Bronchial epithelial cell (primary cell): ENCODE measurements at regions not wholly inside any gene's neighbourhood (a gene's known extent, or its start where the extent isn't known, plus 50 kb on each side); places are given as distances from the start of the nearest gene placed in this dataset.

ENCODE experiments used
- DNase-seq: peaks from one replicate; pipeline ENCODE4 v3.0.0-alpha.2; 2010; ENCODE audit warnings: low read depth
- FAIRE-seq: peaks from 2 replicates; lab custom pipeline; 2011; peaks lifted over from hg19 to GRCh38; lab: Jason Lieb, UNC
- H3K27me3 ChIP-seq: 2 replicates; pipeline ENCODE4 v1.5.1; 2011; ENCODE audit warnings: low read length; ENCODE audit not compliant: control insufficient read depth, insufficient read depth
- H3K36me3 ChIP-seq: 2 replicates; pipeline ENCODE4 v1.5.1; 2011; ENCODE audit warnings: low read length; ENCODE audit not compliant: control insufficient read depth, insufficient read depth
- H3K4me3 ChIP-seq: 2 replicates; pipeline ENCODE4 v1.5.1; 2011; ENCODE audit warnings: mild to moderate bottlenecking, low read depth, low read length, control low read depth
- CTCF ChIP-seq: IDR thresholded peaks from 2 replicates; pipeline ENCODE4 v1.5.1; 2011; ENCODE audit warnings: mild to moderate bottlenecking, moderate library complexity, low read length, control low read depth, inconsistent platforms; ENCODE audit not compliant: insufficient read depth, severe bottlenecking

GRCh38 chr12:40474630-40475029, 217.6 kb upstream of the CNTN1 start:
- DNase-seq, result peak; percentile 69
- Histone ChIP-seq H3K27me3 (no peaks in the 10 kb centered on the region), H3K4me3 (no peak overlapping the region), H3K36me3 (no peaks in the 10 kb centered on the region)
- no peak for TF ChIP-seq CTCF
- no peak for FAIRE-seq

GRCh38 chr12:40499856-40500255, 192.4 kb upstream of the CNTN1 start:
- no peak for FAIRE-seq
- Histone ChIP-seq H3K27me3 (no peaks in the 10 kb centered on the region), H3K4me3 (no peak overlapping the region), H3K36me3 (no peaks in the 10 kb centered on the region)
- TF ChIP-seq CTCF, result no peak
- no peak for DNase-seq

- Histone ChIP-seq H3K36me3 (no peaks in the 10 kb centered on the region), H3K4me3 (no peak overlapping the region), H3K27me3 (no peaks in the 10 kb centered on the region)
- FAIRE-seq, result no peak
- DNase-seq, result no peak
- no peak for TF ChIP-seq CTCF
Measured at GRCh38 chr12:40502322-40502721, 189.9 kb upstream of the CNTN1 start.

GRCh38 chr12:40505327-40505726, 186.9 kb upstream of the CNTN1 start:
- FAIRE-seq, result peak; percentile 85

GRCh38 chr12:40508421-40508820, 183.8 kb upstream of the CNTN1 start:
- H3K27me3 ChIP-seq, result no peaks in the 10 kb centered on the region
- DNase-seq, result no peak
- no peaks in the 10 kb centered on the region for H3K36me3 ChIP-seq
- FAIRE-seq, result no peak
- no peak overlapping the region for H3K4me3 ChIP-seq
- TF ChIP-seq CTCF, result no peak

More at GRCh38 chr12:40505327-40505726, 186.9 kb upstream of the CNTN1 start:
- no peak for DNase-seq
- H3K27me3 ChIP-seq, result no peaks in the 10 kb centered on the region
- H3K36me3 ChIP-seq, result no peaks in the 10 kb centered on the region
- no peak for TF ChIP-seq CTCF
- H3K4me3 ChIP-seq, result no peak overlapping the region

GRCh38 chr12:40511341-40511740, 180.9 kb upstream of the CNTN1 start:
- TF ChIP-seq CTCF, result no peak
- no peak for FAIRE-seq
- Histone ChIP-seq H3K4me3 (no peak overlapping the region), H3K27me3 (no peaks in the 10 kb centered on the region), H3K36me3 (no peaks in the 10 kb centered on the region)
- DNase-seq, result no peak
